Adrenal gland (tissue), 5 donors: ENCODE measurements at regions not wholly inside any gene's neighbourhood (a gene's known extent, or its start where the extent isn't known, plus 50 kb on each side); places are given as distances from the start of the nearest gene placed in this dataset.
A peak's percentile ranks its signal among the peaks of the same experiment; 100 is the strongest.

Experiments used
- POLR2A ChIP-seq, 2 donors: fragments of 450-650 bp; IDR thresholded peaks; one replicate each; pipeline ENCODE4 v1.6.1; 2017; ENCODE audit warnings: antibody characterized with exemption in 2 of 2, mild to moderate bottlenecking in 2 of 2, moderate library complexity in 1 of 2
- TF ChIP-seq, protein P1 (sequence below), 6 experiments: fragments of 450-650 bp in 4 of 6; fragments of 200-600 bp in 2 of 6; sonication (generic) in 1 of 6; IDR thresholded peaks; 1 replicate in 5 of 6; 2 replicates in 1 of 6; pipeline versions ENCODE4 v1.5.1 to v1.8.0; 2016 to 2021; ENCODE audit warnings: antibody characterized with exemption in 6 of 6, mild to moderate bottlenecking in 2 of 6, moderate library complexity in 1 of 6
- donor health status: DM: no; HTN: no; CAD: no.

GRCh38 chr4:41360214-41360920 is 103.6 kb downstream of the UCHL1 start:
- TF ChIP-seq, protein P1, sequence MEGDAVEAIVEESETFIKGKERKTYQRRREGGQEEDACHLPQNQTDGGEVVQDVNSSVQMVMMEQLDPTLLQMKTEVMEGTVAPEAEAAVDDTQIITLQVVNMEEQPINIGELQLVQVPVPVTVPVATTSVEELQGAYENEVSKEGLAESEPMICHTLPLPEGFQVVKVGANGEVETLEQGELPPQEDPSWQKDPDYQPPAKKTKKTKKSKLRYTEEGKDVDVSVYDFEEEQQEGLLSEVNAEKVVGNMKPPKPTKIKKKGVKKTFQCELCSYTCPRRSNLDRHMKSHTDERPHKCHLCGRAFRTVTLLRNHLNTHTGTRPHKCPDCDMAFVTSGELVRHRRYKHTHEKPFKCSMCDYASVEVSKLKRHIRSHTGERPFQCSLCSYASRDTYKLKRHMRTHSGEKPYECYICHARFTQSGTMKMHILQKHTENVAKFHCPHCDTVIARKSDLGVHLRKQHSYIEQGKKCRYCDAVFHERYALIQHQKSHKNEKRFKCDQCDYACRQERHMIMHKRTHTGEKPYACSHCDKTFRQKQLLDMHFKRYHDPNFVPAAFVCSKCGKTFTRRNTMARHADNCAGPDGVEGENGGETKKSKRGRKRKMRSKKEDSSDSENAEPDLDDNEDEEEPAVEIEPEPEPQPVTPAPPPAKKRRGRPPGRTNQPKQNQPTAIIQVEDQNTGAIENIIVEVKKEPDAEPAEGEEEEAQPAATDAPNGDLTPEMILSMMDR (IDR thresholded peaks at IDR 0.05) = peak in 1 of 6 experiments; percentile 11
- peak in 1 of 2 donors; percentile 71 for TF ChIP-seq POLR2A (IDR thresholded peaks at IDR 0.05)
